Nephron progenitor cell (in vitro differentiated cells): ENCODE measurements at regions not wholly inside any gene's neighbourhood (a gene's known extent, or its start where the extent isn't known, plus 50 kb on each side); places are given as distances from the start of the nearest gene placed in this dataset.

Experiments used
- DNase-seq: peaks from one replicate; pipeline ENCODE4 v3.0.0; 2021
- H3K27ac Mint-ChIP-seq: 2 replicates; pipeline ENCODE4 v1.8.0; 2021; ENCODE audit warnings: mild to moderate bottlenecking, moderate library complexity, mixed read lengths
- H3K27me3 Mint-ChIP-seq: 2 replicates; pipeline ENCODE4 v1.8.0; 2021; ENCODE audit warnings: mild to moderate bottlenecking, low read depth, mixed read lengths; ENCODE audit not compliant: poor library complexity
- H3K36me3 Mint-ChIP-seq: 2 replicates; pipeline ENCODE4 v1.8.0; 2021; ENCODE audit warnings: low read depth, mixed read lengths
- H3K4me1 Mint-ChIP-seq: 2 replicates; pipeline ENCODE4 v1.8.0; 2021; ENCODE audit warnings: mixed read lengths
- H3K4me3 Mint-ChIP-seq: 2 replicates; pipeline ENCODE4 v1.8.0; 2021; ENCODE audit warnings: mild to moderate bottlenecking, moderate library complexity, mixed read lengths
- H3K9me3 Mint-ChIP-seq: 2 replicates; pipeline ENCODE4 v1.8.0; 2021; ENCODE audit warnings: mild to moderate bottlenecking, moderate library complexity, mixed read lengths
- CTCF ChIP-seq: fragments of 200-600 bp; sonication (generic); IDR thresholded peaks from 2 replicates; pipeline ENCODE4 v1.5.0; 2021; ENCODE audit warnings: antibody characterized with exemption

DNA sequence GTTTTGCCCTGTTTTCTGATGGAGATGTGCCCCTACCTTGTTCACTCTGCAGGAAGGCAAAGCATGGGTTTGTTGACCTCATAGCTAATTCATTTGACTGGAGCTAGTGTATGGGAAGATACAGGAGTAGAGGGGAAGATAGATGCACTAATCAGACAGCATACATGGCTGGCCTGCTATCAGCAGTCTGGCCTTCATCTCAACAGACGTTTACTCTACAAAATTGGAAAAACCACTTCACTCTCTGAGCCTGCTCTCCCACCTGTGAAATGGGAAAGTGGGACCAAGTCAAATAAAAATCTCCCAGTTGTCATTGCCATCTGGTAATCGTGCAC is 235.2 kb upstream of the RAB4A start:
- Mint-ChIP-seq H3K4me1 (peaks cover 69% of the 10 kb centered on the region), H3K36me3 (peaks cover 14% of the 10 kb centered on the region), H3K9me3 (peaks cover 32% of the 10 kb centered on the region), H3K27ac (no peak overlapping the region), H3K27me3 (peaks cover 9% of the 10 kb centered on the region), H3K4me3 (no peak overlapping the region)
- DNase-seq = no peak
- no peak for TF ChIP-seq CTCF

DNA sequence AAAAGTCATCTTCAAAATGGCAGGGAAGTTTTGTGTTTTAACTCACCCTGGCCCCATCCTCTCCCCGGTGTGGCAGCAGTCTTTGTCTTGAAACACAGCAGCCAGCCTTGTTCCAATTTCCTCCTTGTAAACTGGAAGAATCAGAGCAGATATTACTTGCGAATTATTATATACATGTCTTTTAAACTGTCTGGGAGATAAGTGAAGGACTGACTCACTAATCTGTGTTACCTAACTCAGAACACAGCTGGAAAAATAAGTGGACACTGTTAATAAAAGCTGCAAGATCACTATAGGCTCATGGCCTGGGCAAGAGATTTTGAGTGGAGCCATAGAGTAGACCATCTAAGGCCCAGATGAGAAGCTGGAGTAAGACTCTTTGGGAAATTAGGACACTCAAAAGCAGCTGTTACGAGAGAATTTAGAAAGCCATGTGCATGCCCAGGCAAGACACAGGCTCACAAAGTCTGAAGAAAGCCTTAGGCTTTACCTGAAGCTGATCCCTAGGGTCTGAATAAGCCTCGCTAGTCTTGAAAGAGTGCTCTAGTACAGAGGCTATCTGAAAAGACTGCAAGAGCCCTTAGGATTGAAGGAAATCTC is 233.0 kb upstream of the RAB4A start:
- Mint-ChIP-seq H3K27me3 (peaks cover 8% of the 10 kb centered on the region), H3K4me3 (no peak overlapping the region), H3K36me3 (peaks cover 14% of the 10 kb centered on the region), H3K4me1 (peaks cover 47% of the 10 kb centered on the region), H3K9me3 (peaks cover 32% of the 10 kb centered on the region), H3K27ac (no peak overlapping the region)
- no peak for DNase-seq
- no peak for TF ChIP-seq CTCF

GRCh38 chr1:229040630-229041358 is 230.1 kb upstream of the RAB4A start:
- Mint-ChIP-seq H3K4me3 (no peak overlapping the region), H3K36me3 (peaks cover 14% of the 10 kb centered on the region), H3K27me3 (peaks cover 8% of the 10 kb centered on the region), H3K27ac (peak overlapping the region; percentile 40), H3K9me3 (peaks cover 32% of the 10 kb centered on the region), H3K4me1 (peaks cover 37% of the 10 kb centered on the region)
- TF ChIP-seq CTCF = no peak
- no peak for DNase-seq

- H3K36me3 Mint-ChIP-seq = peaks cover 14% of the 10 kb centered on the region
Observed at GRCh38 chr1:229041946-229042345, 229.0 kb upstream of the RAB4A start.

GRCh38 chr1:229042482-229042881 is 228.4 kb upstream of the RAB4A start:
- H3K9me3 Mint-ChIP-seq = peaks cover 28% of the 10 kb centered on the region
- H3K27me3 Mint-ChIP-seq = peaks cover 13% of the 10 kb centered on the region
- no peak for DNase-seq
- no peak for TF ChIP-seq CTCF
- peaks cover 14% of the 10 kb centered on the region for H3K36me3 Mint-ChIP-seq
- H3K27ac Mint-ChIP-seq = no peak overlapping the region
- no peak overlapping the region for H3K4me3 Mint-ChIP-seq
- peaks cover 37% of the 10 kb centered on the region for H3K4me1 Mint-ChIP-seq

More at GRCh38 chr1:229041946-229042345, 229.0 kb upstream of the RAB4A start:
- Mint-ChIP-seq H3K27ac (no peak overlapping the region), H3K4me3 (no peak overlapping the region), H3K4me1 (peaks cover 37% of the 10 kb centered on the region), H3K9me3 (peaks cover 32% of the 10 kb centered on the region), H3K27me3 (peaks cover 8% of the 10 kb centered on the region)
- DNase-seq = no peak
- no peak for TF ChIP-seq CTCF

- peaks cover 14% of the 10 kb centered on the region for H3K36me3 Mint-ChIP-seq
- H3K27me3 Mint-ChIP-seq = peaks cover 14% of the 10 kb centered on the region
- H3K4me3 Mint-ChIP-seq = no peak overlapping the region
- peaks cover 36% of the 10 kb centered on the region for H3K4me1 Mint-ChIP-seq
- DNase-seq = no peak
- peaks cover 24% of the 10 kb centered on the region for H3K9me3 Mint-ChIP-seq
- no peak overlapping the region for H3K27ac Mint-ChIP-seq
- no peak for TF ChIP-seq CTCF
Observed at GRCh38 chr1:229043115-229043514, 227.8 kb upstream of the RAB4A start.
